ENCODE measurements at regions not wholly inside any gene's neighbourhood (a gene's known extent, or its start where the extent isn't known, plus 50 kb on each side); places are given as distances from the start of the nearest gene placed in this dataset.

DNA sequence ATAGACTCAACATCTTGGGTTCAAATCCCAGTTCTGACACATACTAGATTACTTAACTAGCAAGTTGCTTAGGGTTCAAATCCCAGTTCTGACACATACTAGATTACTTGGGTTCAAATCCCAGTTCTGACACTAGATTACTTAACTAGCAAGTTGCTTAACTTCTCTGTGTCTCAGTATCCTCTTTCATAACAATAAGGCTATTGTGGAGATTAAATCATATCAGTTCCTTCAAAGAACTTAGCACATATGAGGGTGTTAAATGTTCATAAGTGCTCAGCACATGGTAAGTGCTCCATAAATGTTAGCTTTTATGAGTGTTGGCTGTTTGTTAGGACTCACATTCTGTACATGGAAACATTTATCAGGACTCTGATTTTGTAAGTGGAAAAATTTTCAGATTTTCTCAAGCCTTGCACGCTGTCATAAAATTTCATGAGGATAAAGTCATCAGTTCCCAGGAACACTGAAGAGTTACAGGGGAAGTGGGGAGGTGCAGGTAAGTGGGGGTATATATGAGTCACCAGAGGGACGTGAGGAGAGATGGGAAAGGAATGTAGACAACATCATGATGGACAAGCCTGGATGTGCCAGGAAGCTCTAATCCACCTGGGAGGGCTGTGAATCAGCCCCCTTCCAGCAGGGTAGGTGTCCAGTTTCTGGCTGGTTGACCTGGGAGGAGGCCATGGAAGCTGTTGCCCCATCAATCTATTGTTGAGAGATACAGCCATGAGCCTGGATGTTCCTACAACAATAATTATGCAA lies 532.2 kb upstream of the WWC1 start:
- H3K4me3 ChIP-seq = no peak overlapping the region
- no peak for DNase-seq (ENCODE audit: low read depth, low spot score)

DNA sequence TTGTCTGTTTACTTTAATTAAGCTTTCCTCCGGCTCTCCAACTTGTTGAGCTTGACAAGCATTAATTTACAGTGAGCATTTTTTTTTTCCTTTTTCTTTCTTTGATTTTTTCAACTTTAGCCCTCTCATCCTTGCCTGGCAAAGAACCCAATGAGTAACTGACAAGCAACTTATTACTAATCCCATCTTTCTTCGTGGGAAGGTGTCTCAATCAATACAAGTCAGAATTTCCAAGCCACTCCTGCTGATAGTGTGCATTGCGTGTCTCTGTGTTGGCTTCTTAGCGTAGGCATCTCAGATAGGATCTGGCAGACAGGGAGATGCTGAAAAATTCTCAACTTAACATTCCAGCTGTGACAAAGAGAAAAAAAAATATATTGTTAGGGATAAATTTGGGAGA lies 527.7 kb upstream of the WWC1 start:
- peaks cover 6% of the 10 kb centered on the region for H3K36me3 ChIP-seq (ENCODE audit: insufficient read depth, low read length)
- no peaks in the 10 kb centered on the region for H3K9me3 ChIP-seq (ENCODE audit: low read depth, low read length)
- TF ChIP-seq EZH2 (IDR thresholded peaks at IDR 0.05) = no peak
- TF ChIP-seq POLR2AphosphoS5 (IDR thresholded peaks at IDR 0.05; ENCODE audit: borderline replicate concordance, low read depth, low read length) = no peak
- TF ChIP-seq FOXP2 (optimal IDR thresholded peaks at IDR 0.05; ENCODE audit: control extremely low read depth, extremely low read length, insufficient read depth) = no peak
- H3K4me3 ChIP-seq = no peak overlapping the region
- H3K9ac ChIP-seq (ENCODE audit: insufficient read length) = no peak overlapping the region
- H3K27ac ChIP-seq = no peak overlapping the region
- no peak for DNase-seq (ENCODE audit: low read depth, low spot score)

More for the DNA sequence above, 532.2 kb upstream of the WWC1 start:
- Histone ChIP-seq H3K9ac (ENCODE audit: insufficient read length) (no peak overlapping the region), H3K27ac (no peak overlapping the region), H3K36me3 (ENCODE audit: insufficient read depth, low read length) (peaks cover 6% of the 10 kb centered on the region), H3K9me3 (ENCODE audit: low read depth, low read length) (no peaks in the 10 kb centered on the region)
- no peak for TF ChIP-seq FOXP2 (optimal IDR thresholded peaks at IDR 0.05; ENCODE audit: control extremely low read depth, extremely low read length, insufficient read depth)
- no peak for TF ChIP-seq POLR2AphosphoS5 (IDR thresholded peaks at IDR 0.05; ENCODE audit: borderline replicate concordance, low read depth, low read length)
- no peak for TF ChIP-seq EZH2 (IDR thresholded peaks at IDR 0.05)

DNA sequence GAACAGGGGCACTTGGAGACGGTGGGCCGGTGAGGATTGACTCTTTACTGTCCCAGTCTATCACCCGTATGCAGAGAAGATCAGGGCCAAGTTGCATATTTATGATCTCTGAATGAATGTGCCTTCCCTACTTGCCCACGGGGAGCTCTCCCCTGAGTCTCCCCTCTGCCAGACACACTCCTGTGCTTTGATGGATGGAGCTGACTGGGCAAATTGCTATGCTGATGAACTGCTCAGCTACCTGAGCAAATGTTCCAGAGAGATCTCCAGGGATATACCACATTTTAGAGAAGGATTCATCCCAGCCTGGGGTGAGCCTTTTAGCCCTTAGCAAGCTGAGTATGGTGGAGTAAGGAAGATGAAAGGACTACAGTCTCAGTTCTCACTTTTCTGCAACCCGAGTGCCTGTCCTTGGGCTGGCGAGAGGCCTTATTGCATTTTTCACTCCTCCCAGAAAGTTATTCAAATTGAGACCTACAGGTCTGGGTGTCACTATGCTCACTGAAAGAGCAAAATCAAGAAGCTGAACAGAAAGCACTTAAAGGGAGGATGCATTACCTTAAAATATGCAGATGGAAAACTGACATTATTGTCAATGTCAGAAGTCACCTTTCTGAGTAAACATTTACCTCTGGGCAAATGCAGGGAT lies 526.7 kb upstream of the WWC1 start:
- Histone ChIP-seq H3K4me3 (no peak overlapping the region), H3K9ac (ENCODE audit: insufficient read length) (no peak overlapping the region), H3K9me3 (ENCODE audit: low read depth, low read length) (no peaks in the 10 kb centered on the region), H3K27ac (no peak overlapping the region), H3K36me3 (ENCODE audit: insufficient read depth, low read length) (no peaks in the 10 kb centered on the region)
- DNase-seq (ENCODE audit: low read depth, low spot score) = no peak
- TF ChIP-seq FOXP2 (optimal IDR thresholded peaks at IDR 0.05; ENCODE audit: control extremely low read depth, extremely low read length, insufficient read depth) (no peak), POLR2AphosphoS5 (IDR thresholded peaks at IDR 0.05; ENCODE audit: borderline replicate concordance, low read depth, low read length) (no peak), EZH2 (IDR thresholded peaks at IDR 0.05) (no peak)

DNA sequence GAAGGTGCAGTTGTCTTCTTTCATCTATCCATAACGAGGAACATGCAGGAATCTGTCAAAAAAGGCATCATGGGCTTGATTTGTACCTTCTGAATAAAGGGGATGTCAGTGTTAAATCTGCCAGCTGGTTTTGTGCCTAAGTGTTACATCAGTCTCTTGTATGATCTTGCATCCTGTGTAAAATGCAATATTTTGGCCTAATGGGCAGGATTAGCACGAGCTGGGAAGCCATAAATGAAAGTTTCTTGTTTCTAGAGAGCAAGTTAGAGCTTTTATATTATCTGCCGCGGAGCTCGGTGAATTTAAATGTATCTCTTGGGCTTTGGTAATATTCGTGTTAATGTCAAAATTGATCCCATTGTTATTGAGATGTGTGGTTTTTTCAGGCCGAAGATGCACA lies 526.1 kb upstream of the WWC1 start:
- H3K4me3 ChIP-seq = no peak overlapping the region
- no peak overlapping the region for H3K9ac ChIP-seq (ENCODE audit: insufficient read length)
- no peak for DNase-seq (ENCODE audit: low read depth, low spot score)
- TF ChIP-seq EZH2 (IDR thresholded peaks at IDR 0.05) = no peak
- no peak for TF ChIP-seq POLR2AphosphoS5 (IDR thresholded peaks at IDR 0.05; ENCODE audit: borderline replicate concordance, low read depth, low read length)
- TF ChIP-seq FOXP2 (optimal IDR thresholded peaks at IDR 0.05; ENCODE audit: control extremely low read depth, extremely low read length, insufficient read depth) = no peak
- H3K36me3 ChIP-seq (ENCODE audit: insufficient read depth, low read length) = no peaks in the 10 kb centered on the region
- no peak overlapping the region for H3K27ac ChIP-seq
- H3K9me3 ChIP-seq (ENCODE audit: low read depth, low read length) = no peaks in the 10 kb centered on the region

DNA sequence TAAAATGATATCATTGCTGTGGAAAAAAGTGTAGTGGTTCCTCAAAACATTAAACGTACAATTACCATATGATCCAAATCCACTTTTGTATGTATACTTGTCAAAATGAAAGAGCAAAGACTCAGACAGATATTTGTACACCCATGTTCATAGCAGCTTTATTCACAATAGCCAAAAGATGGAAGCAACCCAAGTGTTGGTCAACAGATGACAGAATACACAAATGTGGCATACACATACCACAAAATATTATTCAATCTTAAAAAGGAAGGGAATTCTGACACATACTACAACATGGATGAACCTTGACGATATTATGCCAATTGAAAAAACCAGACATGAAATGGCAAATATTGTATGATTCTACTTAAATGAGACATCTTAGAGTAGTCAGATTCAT lies 524.5 kb upstream of the WWC1 start:
- DNase-seq (ENCODE audit: low read depth, low spot score) = no peak
- H3K9me3 ChIP-seq (ENCODE audit: low read depth, low read length) = no peaks in the 10 kb centered on the region
- no peak overlapping the region for H3K4me3 ChIP-seq
- TF ChIP-seq POLR2AphosphoS5 (IDR thresholded peaks at IDR 0.05; ENCODE audit: borderline replicate concordance, low read depth, low read length) (no peak), EZH2 (IDR thresholded peaks at IDR 0.05) (no peak), FOXP2 (optimal IDR thresholded peaks at IDR 0.05; ENCODE audit: control extremely low read depth, extremely low read length, insufficient read depth) (no peak)
- no peak overlapping the region for H3K9ac ChIP-seq (ENCODE audit: insufficient read length)
- H3K27ac ChIP-seq = no peak overlapping the region
- 0 out of 2 replicates have a peak, but pooled peaks cover 5% of the 10 kb centered on the region for H3K36me3 ChIP-seq (ENCODE audit: insufficient read depth, low read length)

DNA sequence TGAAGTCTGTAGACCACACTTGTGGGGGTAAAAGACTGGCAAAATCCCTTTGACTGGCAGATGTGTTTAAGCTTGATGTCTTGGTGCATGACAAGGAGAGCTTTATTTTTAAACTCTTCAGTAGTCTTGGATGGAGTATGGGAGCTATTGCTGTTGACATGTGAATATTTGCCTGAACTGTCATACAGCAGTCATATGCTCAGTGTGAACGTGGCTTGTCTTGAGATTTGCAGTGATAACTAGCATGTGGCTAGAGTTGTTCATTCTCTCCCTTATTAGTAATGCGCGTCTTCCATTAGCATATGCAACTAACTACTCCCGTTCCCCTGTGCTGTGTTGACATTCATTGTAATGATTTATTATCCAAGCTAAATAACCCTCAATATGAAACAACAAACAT lies 523.6 kb upstream of the WWC1 start:
- DNase-seq (ENCODE audit: low read depth, low spot score) = no peak
- Histone ChIP-seq H3K4me3 (no peak overlapping the region), H3K27ac (no peak overlapping the region), H3K9me3 (ENCODE audit: low read depth, low read length) (no peaks in the 10 kb centered on the region), H3K9ac (ENCODE audit: insufficient read length) (no peak overlapping the region), H3K36me3 (ENCODE audit: insufficient read depth, low read length) (0 out of 2 replicates have a peak, but pooled peaks cover 5% of the 10 kb centered on the region)
- TF ChIP-seq POLR2AphosphoS5 (IDR thresholded peaks at IDR 0.05; ENCODE audit: borderline replicate concordance, low read depth, low read length) (no peak), EZH2 (IDR thresholded peaks at IDR 0.05) (no peak), FOXP2 (optimal IDR thresholded peaks at IDR 0.05; ENCODE audit: control extremely low read depth, extremely low read length, insufficient read depth) (no peak)

DNA sequence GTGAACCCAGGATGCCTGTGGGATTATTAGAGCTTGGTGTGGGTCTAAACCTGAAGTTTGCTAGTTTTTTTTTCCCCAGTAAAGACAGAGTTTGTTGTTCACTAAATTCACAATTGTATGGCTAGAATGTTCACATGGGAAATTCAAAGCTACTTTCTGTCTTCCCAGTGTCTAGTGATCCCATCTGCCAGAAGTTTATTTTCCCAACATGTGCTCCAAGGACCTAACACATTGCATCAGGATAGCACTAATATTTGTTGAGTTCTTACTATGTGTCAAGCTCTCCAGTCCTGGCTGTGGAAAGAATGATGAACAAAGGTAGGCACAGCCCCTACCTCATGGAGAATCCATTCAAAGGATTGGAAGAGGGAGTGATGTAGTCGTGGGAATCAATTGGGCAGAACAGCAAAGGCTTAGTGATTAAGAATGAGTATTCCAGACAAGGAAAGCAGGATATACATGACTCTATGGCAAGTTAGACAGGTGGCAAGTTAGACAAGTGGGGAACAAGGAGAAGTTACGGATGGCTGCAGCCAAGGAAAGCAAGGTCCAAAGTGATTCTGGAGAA lies 521.5 kb upstream of the WWC1 start:
- Histone ChIP-seq H3K27ac (no peak overlapping the region), H3K36me3 (ENCODE audit: insufficient read depth, low read length) (0 out of 2 replicates have a peak, but pooled peaks cover 5% of the 10 kb centered on the region), H3K9me3 (ENCODE audit: low read depth, low read length) (no peaks in the 10 kb centered on the region), H3K4me3 (no peak overlapping the region), H3K9ac (ENCODE audit: insufficient read length) (no peak overlapping the region)
- no peak for DNase-seq (ENCODE audit: low read depth, low spot score)
- TF ChIP-seq EZH2 (IDR thresholded peaks at IDR 0.05) = no peak
- no peak for TF ChIP-seq POLR2AphosphoS5 (IDR thresholded peaks at IDR 0.05; ENCODE audit: borderline replicate concordance, low read depth, low read length)
- TF ChIP-seq FOXP2 (optimal IDR thresholded peaks at IDR 0.05; ENCODE audit: control extremely low read depth, extremely low read length, insufficient read depth) = no peak

DNA sequence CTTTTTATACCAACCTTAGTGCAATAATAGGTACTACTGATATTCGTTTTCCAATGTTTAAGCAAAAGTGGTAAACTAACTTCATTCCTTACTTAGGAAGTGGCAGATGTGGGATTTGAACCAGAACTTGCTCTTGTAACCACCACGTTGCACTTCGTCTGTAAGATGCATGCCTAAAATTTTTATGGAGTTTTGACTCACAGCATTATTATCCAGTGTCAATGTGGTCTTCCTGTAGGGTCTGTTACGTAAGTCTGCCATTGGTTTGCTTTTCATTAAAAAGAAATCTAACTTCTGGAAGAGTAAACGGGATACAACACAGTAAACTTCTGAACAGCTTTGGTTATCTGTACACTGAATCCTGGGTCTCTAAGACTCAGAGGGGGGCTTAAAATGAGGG lies 521.0 kb upstream of the WWC1 start:
- TF ChIP-seq EZH2 (IDR thresholded peaks at IDR 0.05) = no peak
- no peak for TF ChIP-seq FOXP2 (optimal IDR thresholded peaks at IDR 0.05; ENCODE audit: control extremely low read depth, extremely low read length, insufficient read depth)
- TF ChIP-seq POLR2AphosphoS5 (IDR thresholded peaks at IDR 0.05; ENCODE audit: borderline replicate concordance, low read depth, low read length) = no peak
- no peaks in the 10 kb centered on the region for H3K9me3 ChIP-seq (ENCODE audit: low read depth, low read length)
- H3K4me3 ChIP-seq = no peak overlapping the region
- H3K36me3 ChIP-seq (ENCODE audit: insufficient read depth, low read length) = 0 out of 2 replicates have a peak, but pooled peaks cover 5% of the 10 kb centered on the region
- DNase-seq (ENCODE audit: low read depth, low spot score) = no peak
- H3K27ac ChIP-seq = peak overlapping the region; percentile 10; the same call in 1 of the 2 replicates
- H3K9ac ChIP-seq (ENCODE audit: insufficient read length) = no peak overlapping the region
